CD14-positive monocyte (primary cell): ENCODE measurements at regions not wholly inside any gene's neighbourhood (a gene's known extent, or its start where the extent isn't known, plus 50 kb on each side); places are given as distances from the start of the nearest gene placed in this dataset.

Source experiments
- DNase-seq, 3 donors: peaks; one replicate each; pipeline ENCODE4 v3.0.0-alpha.2; 2011 to 2022
- H2AFZ ChIP-seq: 2 replicates; pipeline ENCODE4 v1.6.0; 2012; ENCODE audit warnings: mild to moderate bottlenecking, low read depth, low read length, inconsistent platforms; ENCODE audit not compliant: insufficient read depth, poor library complexity, severe bottlenecking
- H3K27ac ChIP-seq, 2 donors: 1 replicate in 1 of 2; 2 replicates in 1 of 2; pipeline ENCODE4 v1.5.1; 2012 to 2013; ENCODE audit warnings: low read length in 2 of 2, control low read depth in 1 of 2, inconsistent platforms in 1 of 2, low read depth in 1 of 2, mild to moderate bottlenecking in 1 of 2
- H3K27me3 ChIP-seq, 2 donors: one replicate each; pipeline versions ENCODE4 v1.6.0 to v1.6.1; 2011 to 2013; ENCODE audit warnings: low read length in 2 of 2; ENCODE audit not compliant: control insufficient read depth in 2 of 2, insufficient read depth in 2 of 2
- H3K36me3 ChIP-seq, 2 donors: replicated peaks in 1 of 2; 1 replicate in 1 of 2; 2 replicates in 1 of 2; pipeline versions ENCODE4 v1.5.1 to v1.6.1; 2012 to 2013; ENCODE audit warnings: low read length in 2 of 2, control low read depth in 1 of 2, inconsistent platforms in 1 of 2, mild to moderate bottlenecking in 1 of 2; ENCODE audit not compliant: insufficient read depth in 2 of 2, control insufficient read depth in 1 of 2
- H3K4me1 ChIP-seq, 2 donors: 1 replicate in 1 of 2; 2 replicates in 1 of 2; pipeline versions ENCODE4 v1.5.1 to v1.6.1; 2012 to 2013; ENCODE audit warnings: low read length in 2 of 2, control low read depth in 1 of 2, inconsistent platforms in 1 of 2, mild to moderate bottlenecking in 1 of 2, moderate library complexity in 1 of 2; ENCODE audit not compliant: insufficient read depth in 2 of 2, control insufficient read depth in 1 of 2
- H3K4me2 ChIP-seq: replicated peaks from 2 replicates; pipeline ENCODE3; 2012; ENCODE audit warnings: low read length, moderate library complexity, mild to moderate bottlenecking; ENCODE audit not compliant: poor library complexity, severe bottlenecking; ENCODE audit errors: extremely low read depth
- H3K4me3 ChIP-seq, 3 experiments: fragments of 200-600 bp in 1 of 3; sonication (generic) in 1 of 3; replicated peaks in 1 of 3; 1 replicate in 2 of 3; 2 replicates in 1 of 3; pipeline ENCODE4 v1.5.1; 2011 to 2013; ENCODE audit warnings: low read length in 3 of 3, mild to moderate bottlenecking in 3 of 3, control low read depth in 2 of 3, low read depth in 2 of 3, inconsistent platforms in 1 of 3, moderate library complexity in 1 of 3
- H3K79me2 ChIP-seq: 2 replicates; pipeline ENCODE4 v1.6.0; 2012; ENCODE audit warnings: mild to moderate bottlenecking, control low read depth, inconsistent platforms, low read length, moderate library complexity; ENCODE audit not compliant: insufficient read depth
- H3K9ac ChIP-seq: 2 replicates; pipeline ENCODE4 v1.6.0; 2017; ENCODE audit warnings: low read length, mild to moderate bottlenecking; ENCODE audit not compliant: insufficient read depth, poor library complexity, severe bottlenecking
- H3K9me3 ChIP-seq, 2 donors: replicated peaks in 1 of 2; 1 replicate in 1 of 2; 2 replicates in 1 of 2; pipeline versions ENCODE4 v1.5.1 to v1.6.1; 2012 to 2013; ENCODE audit warnings: low read length in 2 of 2, control low read depth in 1 of 2; ENCODE audit not compliant: control insufficient read depth in 1 of 2, insufficient read depth in 1 of 2
- H4K20me1 ChIP-seq: 2 replicates; pipeline ENCODE4 v1.6.0; 2012; ENCODE audit warnings: mild to moderate bottlenecking, low read length, control low read depth, moderate library complexity; ENCODE audit not compliant: insufficient read depth
- H3K27ac Mint-ChIP-seq, 7 donors: one replicate each; pipeline ENCODE4 v1.8.0; 2020; ENCODE audit warnings: mild to moderate bottlenecking in 7 of 7, mixed read lengths in 7 of 7, moderate library complexity in 6 of 7, inconsistent platforms in 2 of 7
- H3K27me3 Mint-ChIP-seq, 3 donors: one replicate each; pipeline ENCODE4 v1.8.0; 2021 to 2022; ENCODE audit warnings: low read depth in 3 of 3, mild to moderate bottlenecking in 3 of 3, mixed read lengths in 3 of 3, moderate library complexity in 3 of 3, inconsistent platforms in 1 of 3
- H3K36me3 Mint-ChIP-seq, 2 donors: one replicate each; pipeline ENCODE4 v1.8.0; 2020; ENCODE audit warnings: mixed read lengths in 2 of 2, inconsistent platforms in 1 of 2, mild to moderate bottlenecking in 1 of 2
- H3K4me1 Mint-ChIP-seq: one replicate; pipeline ENCODE4 v1.8.0; 2020; ENCODE audit warnings: mild to moderate bottlenecking, mixed read lengths
- H3K4me3 Mint-ChIP-seq, 2 donors: one replicate each; pipeline ENCODE4 v1.8.0; 2020; ENCODE audit warnings: mild to moderate bottlenecking in 2 of 2, mixed read lengths in 2 of 2, moderate library complexity in 1 of 2
- H3K9me3 Mint-ChIP-seq, 7 donors: one replicate each; pipeline ENCODE4 v1.8.0; 2020 to 2022; ENCODE audit warnings: mixed read lengths in 7 of 7, mild to moderate bottlenecking in 6 of 7, moderate library complexity in 6 of 7, inconsistent platforms in 2 of 7
- WGBS: methylation state at CpG from one replicate; pipeline ENCODE4 v1.1.5; 2013; ENCODE audit warnings: missing lambda C conversion rate; ENCODE audit not compliant: insufficient coverage; 5-methylcytosine and 5-hydroxymethylcytosine counted together
- intact Hi-C, 2 donors: fragments of 100-400 bp; cut with micrococcal nuclease; formaldehyde crosslinking; loops; one replicate each; pipeline versions ENCODE4 v1.15.0 to v1.15.1; 2023
- TF ChIP-seq, protein P1 (sequence below): fragments of 200-600 bp; IDR thresholded peaks from one replicate; pipeline ENCODE4 v1.8.0; 2022; ENCODE audit warnings: antibody characterized with exemption, mild to moderate bottlenecking

DNA sequence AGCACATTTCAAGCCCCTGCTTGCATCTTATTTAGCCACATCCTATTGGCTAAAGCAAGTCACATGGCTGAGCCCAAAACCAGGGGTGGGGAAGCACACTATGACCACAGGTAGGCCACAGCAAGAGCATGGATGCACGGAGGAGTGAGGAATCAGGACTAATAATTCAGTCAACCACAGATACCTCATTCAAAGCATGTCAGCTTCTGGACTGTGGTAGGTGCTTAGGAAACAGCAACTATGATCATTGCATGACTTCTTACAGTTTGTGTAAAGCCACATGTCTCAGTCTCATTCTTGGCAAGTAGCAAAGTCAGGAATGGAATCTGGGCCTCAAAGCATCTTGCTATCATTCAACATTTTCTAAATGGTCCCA is 79.0 kb upstream of the EMX2 start:
- H3K4me2 ChIP-seq: no peak overlapping the region
- H3K36me3 Mint-ChIP-seq: no peaks in the 10 kb centered on the region
- 100% methylated on average over 1 of the region's 1 CpG for WGBS
- no peak overlapping the region for H3K4me3 ChIP-seq
- no peak overlapping the region for H2AFZ ChIP-seq
- H3K9me3 ChIP-seq: peaks cover 0 to 3% of the 10 kb centered on the region in 2 donors
- H3K9ac ChIP-seq: no peak overlapping the region
- no peak overlapping the region for H3K27ac ChIP-seq
- H3K9me3 Mint-ChIP-seq: peaks cover 3 to 7% (median 4%) of the 10 kb centered on the region in 7 donors
- H4K20me1 ChIP-seq: no peaks in the 10 kb centered on the region
- intact Hi-C loops: no loop called here
- H3K27me3 ChIP-seq: peaks cover 0 to 4% of the 10 kb centered on the region in 2 donors
- H3K27ac Mint-ChIP-seq: no peak overlapping the region
- TF ChIP-seq, protein P1, sequence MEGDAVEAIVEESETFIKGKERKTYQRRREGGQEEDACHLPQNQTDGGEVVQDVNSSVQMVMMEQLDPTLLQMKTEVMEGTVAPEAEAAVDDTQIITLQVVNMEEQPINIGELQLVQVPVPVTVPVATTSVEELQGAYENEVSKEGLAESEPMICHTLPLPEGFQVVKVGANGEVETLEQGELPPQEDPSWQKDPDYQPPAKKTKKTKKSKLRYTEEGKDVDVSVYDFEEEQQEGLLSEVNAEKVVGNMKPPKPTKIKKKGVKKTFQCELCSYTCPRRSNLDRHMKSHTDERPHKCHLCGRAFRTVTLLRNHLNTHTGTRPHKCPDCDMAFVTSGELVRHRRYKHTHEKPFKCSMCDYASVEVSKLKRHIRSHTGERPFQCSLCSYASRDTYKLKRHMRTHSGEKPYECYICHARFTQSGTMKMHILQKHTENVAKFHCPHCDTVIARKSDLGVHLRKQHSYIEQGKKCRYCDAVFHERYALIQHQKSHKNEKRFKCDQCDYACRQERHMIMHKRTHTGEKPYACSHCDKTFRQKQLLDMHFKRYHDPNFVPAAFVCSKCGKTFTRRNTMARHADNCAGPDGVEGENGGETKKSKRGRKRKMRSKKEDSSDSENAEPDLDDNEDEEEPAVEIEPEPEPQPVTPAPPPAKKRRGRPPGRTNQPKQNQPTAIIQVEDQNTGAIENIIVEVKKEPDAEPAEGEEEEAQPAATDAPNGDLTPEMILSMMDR: no peak
- DNase-seq: no peak
- no peak overlapping the region for H3K4me3 Mint-ChIP-seq
- peaks cover 13% of the 10 kb centered on the region for H3K4me1 Mint-ChIP-seq
- no peaks in the 10 kb centered on the region for H3K79me2 ChIP-seq
- peaks cover 0 to 4% of the 10 kb centered on the region in 2 donors for H3K4me1 ChIP-seq
- peaks cover 3 to 8% (median 5%) of the 10 kb centered on the region in 3 donors for H3K27me3 Mint-ChIP-seq
- no peaks in the 10 kb centered on the region for H3K36me3 ChIP-seq

DNA sequence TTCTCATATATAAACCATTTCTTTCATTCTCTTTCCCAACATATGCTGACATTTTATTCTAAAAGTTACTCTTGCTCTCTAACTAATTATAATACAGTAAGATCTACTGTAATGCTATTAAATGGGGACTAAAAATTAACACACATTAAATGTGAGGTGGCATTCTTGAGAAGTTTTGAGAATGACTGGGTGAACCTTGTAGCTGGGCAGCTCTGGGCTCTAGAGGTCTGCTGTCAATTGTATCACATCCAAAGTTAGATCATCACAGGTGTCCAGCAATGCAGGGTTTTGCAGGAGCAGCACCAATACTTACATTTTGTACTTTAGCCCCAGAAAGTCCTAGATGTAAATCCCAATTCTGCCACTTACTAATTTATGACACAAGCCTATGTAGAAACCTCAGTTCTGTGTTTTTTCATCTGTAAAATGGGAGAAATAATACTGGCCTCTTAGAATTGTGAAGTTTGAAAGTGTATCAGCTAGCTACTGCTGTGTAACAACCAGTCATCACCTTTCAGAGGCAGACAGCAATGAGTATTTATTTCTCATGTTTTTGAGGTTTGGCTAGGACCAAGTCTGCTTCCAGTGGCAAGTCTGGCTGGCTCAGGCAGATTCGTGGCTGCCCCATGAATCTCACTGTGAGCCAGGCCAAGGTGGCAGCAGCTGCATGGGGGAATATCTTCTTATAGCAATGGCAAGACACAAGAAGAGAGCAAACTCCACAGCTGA is 79.6 kb upstream of the EMX2 start:
- Mint-ChIP-seq H3K27ac (no peak overlapping the region), H3K4me1 (peaks cover 16% of the 10 kb centered on the region), H3K27me3 (peaks cover 4 to 9% (median 5%) of the 10 kb centered on the region in 3 donors), H3K4me3 (no peak overlapping the region), H3K36me3 (no peaks in the 10 kb centered on the region), H3K9me3 (peaks cover 3 to 7% (median 4%) of the 10 kb centered on the region in 7 donors)
- TF ChIP-seq, protein P1: no peak
- H3K9me3 ChIP-seq: peaks cover 0 to 3% of the 10 kb centered on the region in 2 donors
- peaks cover 0 to 9% of the 10 kb centered on the region in 2 donors for H3K27me3 ChIP-seq
- DNase-seq: no peak
- H3K4me2 ChIP-seq: no peak overlapping the region
- H3K79me2 ChIP-seq: no peaks in the 10 kb centered on the region
- no peak overlapping the region for H2AFZ ChIP-seq
- intact Hi-C loops: no loop called here
- H3K4me1 ChIP-seq: peaks cover 4 to 9% of the 10 kb centered on the region in 2 donors
- WGBS: 100% methylated on average over 1 of the region's 1 CpG
- no peaks in the 10 kb centered on the region for H4K20me1 ChIP-seq
- H3K9ac ChIP-seq: no peak overlapping the region
- H3K27ac ChIP-seq: no peak overlapping the region
- H3K4me3 ChIP-seq: no peak overlapping the region
- no peaks in the 10 kb centered on the region for H3K36me3 ChIP-seq
